GM21367 (cell line): ENCODE measurements at regions not wholly inside any gene's neighbourhood (a gene's known extent, or its start where the extent isn't known, plus 50 kb on each side); places are given as distances from the start of the nearest gene placed in this dataset.

Experiments
- ATAC-seq: cut with Tn5 transposase; IDR thresholded peaks from one replicate; pipeline ENCODE4 v1.9.1; 2021; ENCODE audit not compliant: unreplicated experiment

- ATAC-seq: no peak
Measured at GRCh38 chr3:188088948-188089685, 64.8 kb upstream of the LPP start.

GRCh38 chr3:188090620-188091309, 63.2 kb upstream of the LPP start:
- no peak for ATAC-seq

GRCh38 chr3:188091746-188092145, 62.2 kb upstream of the LPP start:
- no peak for ATAC-seq

GRCh38 chr3:188092648-188093047, 61.3 kb upstream of the LPP start:
- no peak for ATAC-seq

- no peak for ATAC-seq
Measured at GRCh38 chr3:188095431-188095830, 58.5 kb upstream of the LPP start.

GRCh38 chr3:188097791-188098190, 56.2 kb upstream of the LPP start:
- ATAC-seq: no peak

- no peak for ATAC-seq
Measured at GRCh38 chr3:188099907-188100306, 54.0 kb upstream of the LPP start.

GRCh38 chr3:188102861-188103547, 51.0 kb upstream of the LPP start:
- ATAC-seq: no peak

GRCh38 chr3:188104050-188104449, 49.9 kb upstream of the LPP start:
- ATAC-seq: no peak
